ENCODE measurements at regions not wholly inside any gene's neighbourhood (a gene's known extent, or its start where the extent isn't known, plus 50 kb on each side); places are given as distances from the start of the nearest gene placed in this dataset.

DNA sequence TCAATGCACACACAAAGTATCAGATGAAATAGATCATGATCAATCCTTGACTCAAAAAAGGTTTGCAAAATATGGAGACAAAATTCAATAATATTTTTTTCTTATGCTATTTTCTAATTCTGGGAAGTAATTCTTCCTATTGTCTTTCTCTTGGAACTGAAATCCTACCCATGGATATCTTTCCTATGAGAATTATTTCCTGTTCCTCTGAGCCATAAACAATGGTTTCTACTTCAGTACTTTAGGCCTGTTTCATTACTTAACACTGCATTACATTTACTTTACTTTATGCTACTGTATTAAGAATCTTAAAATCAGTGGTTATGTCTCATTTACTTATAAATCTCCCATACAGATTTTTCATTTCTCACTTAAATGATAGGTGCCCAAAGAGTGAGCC, 1025.4 kb upstream of the ACO1 start:
- no peak overlapping the region for H3K18ac ChIP-seq (ENCODE audit: extremely low read depth, low read length)
- no peaks in the 10 kb centered on the region for H3K9me3 ChIP-seq (ENCODE audit: insufficient read depth in 2 of 2, low read depth in 1 of 2, low read length in 1 of 2)
- no peak overlapping the region for H2AK5ac ChIP-seq (ENCODE audit: low read depth, low read length)
- H3K79me2 ChIP-seq (ENCODE audit: control insufficient read depth in 1 of 2, insufficient read depth in 2 of 2, low read length in 2 of 2): no peaks in the 10 kb centered on the region
- no peak overlapping the region for H4K91ac ChIP-seq (replicated peaks; ENCODE audit: insufficient read length, low read length)
- no peak overlapping the region for H3K27ac ChIP-seq (ENCODE audit: low read depth, low read length)
- DNase-seq (ENCODE audit: low read depth in 1 of 2, low spot score in 2 of 2): no peak
- H3K23ac ChIP-seq (ENCODE audit: insufficient read length): no peak overlapping the region
- no peak overlapping the region for H3K56ac ChIP-seq (replicated peaks; ENCODE audit: insufficient read length, low read depth, low read length)
- H2BK15ac ChIP-seq (ENCODE audit: low read length): no peak overlapping the region
- H2BK120ac ChIP-seq (replicated peaks; ENCODE audit: low read depth, low read length): no peak overlapping the region
- H3K4me3 ChIP-seq (ENCODE audit: extremely low read depth in 1 of 4, insufficient read depth in 2 of 4, low read depth in 3 of 4, low read length in 4 of 4): no peak overlapping the region
- H4K8ac ChIP-seq (ENCODE audit: extremely low read depth, insufficient read depth, low read length): no peak overlapping the region
- no peaks in the 10 kb centered on the region for H3K36me3 ChIP-seq (ENCODE audit: control insufficient read depth in 2 of 4, insufficient read depth in 4 of 4, low read length in 3 of 4)
- H4K20me1 ChIP-seq (replicated peaks in 1 of 2; ENCODE audit: control insufficient read depth in 1 of 2, insufficient read depth in 2 of 2, low read length in 2 of 2): no peaks in the 10 kb centered on the region
- no peak overlapping the region for H3K4ac ChIP-seq (replicated peaks; ENCODE audit: insufficient read length, low read depth, low read length)
- CTCF ChIA-PET (ENCODE audit: partially characterized antibody): no interaction called here
- no peak overlapping the region for H2AFZ ChIP-seq (ENCODE audit: low read length)
- H3K4me1 ChIP-seq (replicated peaks in 1 of 4; ENCODE audit: control insufficient read depth in 3 of 4, insufficient read depth in 4 of 4, low read length in 3 of 4): no peaks in the 10 kb centered on the region
- no peak overlapping the region for H3K9ac ChIP-seq (replicated peaks in 1 of 4; ENCODE audit: extremely low read depth in 1 of 4, low read depth in 3 of 4, low read length in 3 of 4)
- H3K23me2 ChIP-seq (ENCODE audit: low read depth, low read length): no peaks in the 10 kb centered on the region
- no peak overlapping the region for H2BK5ac ChIP-seq (ENCODE audit: low read depth, low read length)
- H4K5ac ChIP-seq (ENCODE audit: insufficient read length, low read depth, low read length): no peak overlapping the region
- TF ChIP-seq TAF1 (IDR thresholded peaks at IDR 0.05; ENCODE audit: low read depth, low read length): no peak
- no peak for TF ChIP-seq TBP (IDR thresholded peaks at IDR 0.05; ENCODE audit: low read depth, low read length)
- TF ChIP-seq ASH2L (IDR thresholded peaks at IDR 0.05; ENCODE audit: low read length): no peak
- no peak for TF ChIP-seq RBBP5 (IDR thresholded peaks at IDR 0.05; ENCODE audit: borderline replicate concordance, low read depth, low read length)
- TF ChIP-seq NRF1 (IDR thresholded peaks at IDR 0.05; ENCODE audit: low read depth, low read length): no peak
- no peak for TF ChIP-seq SP2 (IDR thresholded peaks at IDR 0.05; ENCODE audit: low read length)
- H3K79me1 ChIP-seq (ENCODE audit: low read depth, low read length): no peaks in the 10 kb centered on the region
- H3K14ac ChIP-seq (ENCODE audit: insufficient read length): no peak overlapping the region
- no peak overlapping the region for H2BK12ac ChIP-seq (ENCODE audit: low read depth, low read length)
- no peak overlapping the region for H3K4me2 ChIP-seq (ENCODE audit: insufficient read depth in 1 of 2, low read depth in 2 of 2, low read length in 2 of 2)
- POLR2A ChIA-PET (ENCODE audit: partially characterized antibody): no interaction called here
- no peak for FAIRE-seq
- H2BK20ac ChIP-seq (ENCODE audit: low read length): no peak overlapping the region
- H3K27me3 ChIP-seq (replicated peaks in 1 of 4; ENCODE audit: control insufficient read depth in 3 of 4, extremely low read depth in 1 of 4, insufficient read depth in 3 of 4, low read length in 3 of 4): no peaks in the 10 kb centered on the region
